ENCODE measurements at regions not wholly inside any gene's neighbourhood (a gene's known extent, or its start where the extent isn't known, plus 50 kb on each side); places are given as distances from the start of the nearest gene placed in this dataset.

DNA sequence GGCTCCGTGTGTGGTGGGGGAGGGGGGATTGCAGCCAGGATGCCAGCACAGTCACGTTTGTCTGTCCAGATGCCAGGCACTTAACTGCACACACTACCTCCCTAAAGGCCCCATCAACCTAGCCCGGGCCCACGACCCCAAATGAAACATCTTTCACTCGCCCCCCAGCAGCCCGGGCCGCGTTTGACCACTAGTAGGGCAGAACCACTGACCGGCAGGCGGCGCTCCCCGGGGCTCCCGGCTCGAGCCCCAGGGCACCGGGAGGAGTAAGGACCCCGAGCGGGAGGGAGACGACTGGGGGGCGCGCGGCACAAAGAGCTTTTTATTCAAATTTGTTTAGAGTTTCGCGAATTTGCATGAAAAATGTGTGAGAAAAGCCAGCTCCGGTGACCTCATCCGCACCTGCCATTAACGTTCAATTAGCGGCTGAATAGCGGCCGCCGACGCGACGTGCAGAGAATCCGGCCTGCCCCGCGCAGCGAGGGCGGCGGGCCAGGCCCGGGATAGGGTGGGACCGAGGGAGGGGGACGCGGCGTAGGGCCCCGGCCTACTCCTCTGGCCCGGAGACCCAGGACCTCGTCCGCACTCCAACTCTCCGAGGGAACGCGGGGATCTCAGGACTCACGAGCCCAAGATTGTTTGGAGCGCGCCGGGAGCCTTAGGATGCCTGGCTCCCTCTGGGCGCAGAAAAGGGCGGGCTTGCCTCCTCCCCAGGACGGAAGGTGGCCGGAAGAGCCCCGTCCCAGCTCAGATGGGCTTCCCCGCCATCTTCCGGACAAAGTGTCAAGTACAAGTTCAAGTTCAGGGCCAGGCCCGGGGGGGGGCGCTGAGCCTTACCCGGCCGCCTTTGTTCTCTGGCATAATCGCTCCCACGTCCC lies 64.9 kb upstream of the POLG start:
- DNase-seq, result peak; percentile 9

DNA sequence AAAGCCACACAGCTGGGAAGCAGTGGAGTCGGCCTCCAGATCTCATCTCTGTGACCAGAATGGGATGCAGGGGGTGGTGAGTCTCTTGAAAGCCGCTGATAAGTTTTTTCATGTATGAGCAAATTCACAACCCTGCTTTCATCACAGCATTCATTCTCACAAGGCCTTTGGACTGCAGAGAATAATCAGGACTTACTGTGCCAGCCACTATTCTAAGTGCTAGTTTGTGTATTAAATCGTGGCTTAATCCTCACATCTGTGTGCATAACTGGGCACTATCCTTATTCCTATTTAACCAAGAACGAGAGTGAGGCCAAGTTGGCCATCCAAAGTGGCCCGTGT lies 64.2 kb upstream of the POLG start:
- DNase-seq, result no peak

DNA sequence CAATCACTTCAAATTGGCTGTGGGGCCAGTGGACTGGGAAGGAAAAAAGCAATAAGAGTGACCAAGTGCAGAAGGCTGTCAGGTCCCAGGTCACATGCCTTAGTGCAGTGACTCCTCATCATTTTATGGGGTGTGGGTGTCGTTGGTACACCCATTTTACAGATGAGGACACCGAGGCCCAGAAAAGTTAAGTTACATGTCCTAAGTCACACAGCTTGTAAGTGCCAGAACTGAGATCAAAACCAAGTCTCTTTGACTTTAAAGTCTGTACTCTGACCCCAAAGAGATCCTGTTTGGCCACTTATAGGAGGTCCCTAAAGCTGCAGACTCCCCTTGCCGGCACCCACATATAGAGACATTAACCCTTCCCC lies 63.0 kb upstream of the POLG start:
- DNase-seq, result no peak

DNA sequence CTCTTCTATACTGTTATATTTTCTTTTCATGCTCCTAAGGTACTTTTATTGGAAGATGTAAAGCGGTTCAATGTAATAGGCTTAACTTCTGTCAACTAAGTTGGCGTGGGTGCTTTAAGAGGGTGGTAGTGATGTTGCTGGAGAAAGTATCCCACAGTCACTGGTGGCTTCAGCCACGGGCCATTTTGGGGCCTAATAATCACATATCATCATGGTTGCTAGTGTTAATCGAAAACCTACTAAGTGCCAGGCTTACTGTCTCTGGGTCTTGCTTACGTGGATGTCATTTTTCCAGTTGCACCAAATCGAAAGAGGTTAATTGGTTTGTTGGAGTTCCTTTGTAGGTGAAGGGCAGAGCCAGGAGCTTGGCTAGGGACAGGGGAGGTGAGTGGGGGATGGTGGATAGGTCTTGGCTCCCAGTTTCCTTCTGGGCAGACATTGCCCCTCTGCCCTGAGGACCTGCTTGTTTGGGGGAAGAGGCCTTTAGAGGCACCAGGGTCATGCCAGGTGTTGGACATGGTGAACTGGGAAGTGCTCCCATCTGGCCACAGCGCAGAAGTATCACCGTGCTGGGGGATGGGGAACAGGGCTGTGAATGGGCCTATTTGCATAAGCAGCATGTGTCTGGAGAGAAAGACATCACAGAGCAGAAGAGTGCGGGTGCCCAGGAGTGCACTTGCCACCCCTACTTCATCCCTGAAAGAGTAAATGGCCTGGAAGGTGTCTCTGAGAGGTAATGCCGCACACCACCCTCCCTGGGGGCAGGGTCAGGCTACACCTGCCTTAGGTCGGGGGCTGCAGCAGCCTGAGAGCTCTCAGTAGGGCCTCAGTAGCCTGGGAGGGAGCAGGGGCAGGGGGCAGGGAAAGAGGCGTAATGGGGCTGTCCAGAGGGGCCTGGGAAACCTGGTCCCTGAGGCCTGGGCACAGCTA lies 62.4 kb upstream of the POLG start:
- DNase-seq, result no peak

DNA sequence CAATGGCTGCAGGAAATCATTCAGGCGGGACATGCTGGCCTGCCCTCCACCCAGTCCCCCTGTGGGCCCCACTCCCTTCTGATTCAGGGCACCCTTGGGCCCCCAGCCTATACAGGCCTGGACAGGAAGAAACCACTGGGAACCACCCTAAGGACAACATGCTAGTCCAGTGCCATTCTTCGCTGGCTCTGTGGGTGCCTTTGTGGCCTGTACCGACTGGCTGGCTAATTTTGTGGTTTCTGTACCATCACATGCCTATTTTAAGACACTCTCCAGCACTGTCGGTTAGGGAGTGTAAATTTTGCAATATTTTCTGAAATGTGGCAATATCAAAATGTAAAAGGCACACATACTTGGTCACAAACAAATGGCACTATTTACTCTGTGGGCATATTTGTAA lies 61.4 kb upstream of the POLG start:
- DNase-seq, result no peak

DNA sequence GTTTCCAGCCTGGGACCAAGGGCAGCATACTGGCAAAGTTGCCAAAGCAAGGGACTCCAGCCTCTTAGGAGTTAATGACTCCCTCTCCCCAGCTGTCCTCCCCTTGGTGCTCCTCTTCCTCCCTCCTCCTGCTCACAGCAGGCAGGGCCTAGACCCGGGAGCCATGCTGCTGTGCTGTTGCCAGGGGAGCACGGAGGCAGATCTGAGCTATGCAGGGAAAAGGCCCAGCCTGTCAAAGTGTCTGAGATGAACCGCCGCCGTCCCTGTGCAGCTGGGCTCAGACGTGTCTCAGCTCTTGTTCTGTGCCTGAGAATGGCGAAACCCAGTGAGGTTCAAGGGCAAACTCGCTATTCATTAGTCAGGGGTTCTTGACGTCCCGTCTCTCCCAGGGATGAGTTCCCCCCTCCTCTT lies 60.8 kb upstream of the POLG start:
- no peak for DNase-seq

DNA sequence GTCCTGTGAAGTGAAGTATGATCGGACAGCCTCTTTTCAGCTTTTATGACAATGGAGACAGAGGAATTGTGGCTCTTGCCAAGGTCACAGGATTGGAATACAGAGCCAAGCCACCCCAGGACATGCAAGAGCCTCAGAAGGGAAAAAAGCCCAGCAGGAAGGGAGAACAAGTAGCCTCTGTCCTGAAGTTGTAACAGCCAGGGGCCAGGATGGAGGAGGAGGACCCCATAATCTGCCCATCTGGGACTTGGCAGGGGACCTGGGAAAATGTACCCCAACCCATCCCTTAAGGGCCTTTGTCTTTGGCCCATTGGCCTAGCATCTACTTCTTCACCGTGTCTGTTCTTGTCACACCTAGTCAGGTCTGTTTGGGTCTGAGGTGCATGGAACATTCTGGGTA lies 60.4 kb upstream of the POLG start:
- no peak for DNase-seq

DNA sequence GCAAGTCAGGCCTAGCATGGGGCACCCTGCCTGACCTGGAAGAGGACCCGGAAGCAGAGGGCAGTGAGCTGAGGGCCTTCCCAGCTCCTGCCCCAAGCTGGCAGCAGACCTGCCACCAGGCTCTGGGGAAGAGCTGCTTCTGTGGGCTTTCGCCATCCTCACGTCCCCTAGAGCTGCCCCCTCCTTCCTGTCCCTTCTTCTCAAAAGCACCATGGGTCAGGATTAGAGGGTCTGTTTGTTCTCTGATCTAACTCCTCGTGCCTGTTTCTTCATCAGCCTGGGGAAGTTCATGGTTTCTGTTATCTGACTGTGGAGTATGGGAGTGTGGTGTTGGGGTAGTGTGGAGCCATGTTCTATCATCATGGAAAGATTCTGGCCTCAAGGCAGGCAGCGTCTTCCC lies 58.4 kb upstream of the POLG start:
- DNase-seq, result no peak

DNA sequence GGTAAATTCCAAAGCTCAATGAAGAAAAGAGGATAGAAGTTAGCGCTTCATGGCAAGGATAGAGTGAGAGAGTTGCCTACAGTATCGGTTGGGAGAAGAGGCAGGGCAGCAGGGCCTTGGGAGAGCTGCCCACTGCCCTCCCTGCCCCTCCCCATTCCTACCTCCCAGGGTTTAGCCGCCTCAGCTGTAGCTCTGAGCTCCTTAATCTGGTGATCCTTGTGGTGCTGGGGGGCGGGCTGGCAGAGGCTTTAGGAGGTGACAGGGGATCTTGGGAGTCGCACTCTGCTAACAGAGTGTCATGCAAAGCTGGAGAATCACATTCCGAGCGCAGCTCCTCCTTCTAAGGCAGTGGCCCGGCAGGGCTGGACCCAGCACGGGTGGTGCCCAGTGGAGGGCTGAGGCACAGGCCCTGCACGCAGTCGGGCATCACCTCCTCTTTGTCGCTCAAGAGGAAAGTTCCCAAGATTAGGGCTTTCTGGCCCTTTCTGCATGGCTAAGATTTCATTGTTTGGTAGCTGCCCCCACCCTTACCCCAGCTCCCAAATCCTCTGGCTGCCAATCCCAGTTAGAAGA lies 57.1 kb upstream of the POLG start:
- DNase-seq, result no peak

DNA sequence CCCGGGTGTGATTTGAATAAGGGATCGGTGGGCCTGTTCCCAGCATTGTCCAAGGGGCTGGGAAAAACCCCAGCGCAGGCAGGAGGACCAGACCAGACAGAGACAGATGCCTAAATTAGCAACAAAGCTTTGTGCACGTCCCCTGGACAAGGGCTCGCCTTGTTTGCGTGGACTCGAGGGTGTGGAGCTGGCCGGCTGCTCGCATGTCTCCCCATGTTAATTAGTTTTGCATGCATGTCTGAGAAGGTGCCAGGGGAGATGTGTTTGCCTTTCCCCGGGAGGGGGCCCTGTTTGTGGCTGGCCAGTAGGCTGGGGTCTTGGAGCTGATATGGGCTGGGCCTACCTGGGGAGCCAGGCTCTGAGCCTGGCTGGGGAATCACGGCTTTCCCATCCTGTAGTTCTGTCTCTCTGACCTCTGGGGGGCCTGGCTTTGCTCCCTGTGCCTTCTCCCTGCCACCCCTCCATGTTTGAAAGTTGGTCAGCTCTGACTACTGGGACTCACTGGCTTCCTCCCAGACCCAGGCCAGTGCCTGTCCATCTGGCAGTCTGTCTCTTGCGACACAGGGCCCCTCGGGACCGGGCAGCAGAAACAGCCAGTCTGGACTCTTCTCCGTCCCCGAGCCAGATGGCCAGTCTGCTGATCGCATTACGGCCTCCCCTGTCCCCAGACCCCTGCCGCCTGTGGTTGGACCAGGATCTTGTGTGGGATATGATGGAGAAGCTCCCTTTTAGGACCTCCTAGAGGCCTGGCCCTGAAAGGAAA lies 55.4 kb upstream of the POLG start:
- no peak for DNase-seq

DNA sequence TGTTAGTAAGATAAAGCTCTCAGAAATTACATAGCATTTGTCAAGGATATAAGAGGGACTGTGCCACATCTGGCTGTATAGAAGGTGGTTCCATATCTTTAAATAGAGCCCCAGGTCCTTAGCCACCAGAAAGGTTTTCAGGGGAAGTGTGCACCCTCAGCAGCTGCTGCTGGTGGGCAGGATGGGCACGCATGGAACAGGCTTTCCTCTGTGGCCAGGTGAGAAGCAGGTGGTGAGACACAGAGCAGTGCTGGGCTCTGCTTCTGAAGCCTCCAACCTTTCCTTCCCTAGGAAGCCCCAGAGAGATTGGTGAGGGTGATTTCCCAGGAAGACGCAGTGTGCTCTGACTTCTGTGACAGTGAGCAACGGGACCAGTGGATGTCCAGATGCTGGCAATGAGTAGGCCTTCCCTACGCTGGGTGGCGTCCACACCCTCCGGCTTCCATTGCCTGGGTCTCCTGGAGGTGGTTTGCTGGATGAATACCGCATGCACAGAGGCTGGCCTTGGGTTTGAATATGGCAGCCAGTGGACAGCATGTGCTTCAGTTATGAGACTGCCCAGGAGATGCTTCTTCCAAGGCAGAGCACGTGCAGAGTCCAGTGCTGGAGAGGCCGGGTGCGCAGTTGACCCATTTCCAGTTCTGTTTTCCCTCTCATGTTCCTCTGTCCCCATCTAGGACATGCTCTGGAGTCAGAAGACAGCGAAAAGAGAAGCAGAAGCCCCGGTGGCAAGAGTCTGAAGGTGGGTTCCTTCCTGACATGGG lies 52.7 kb upstream of the POLG start:
- DNase-seq, result no peak

DNA sequence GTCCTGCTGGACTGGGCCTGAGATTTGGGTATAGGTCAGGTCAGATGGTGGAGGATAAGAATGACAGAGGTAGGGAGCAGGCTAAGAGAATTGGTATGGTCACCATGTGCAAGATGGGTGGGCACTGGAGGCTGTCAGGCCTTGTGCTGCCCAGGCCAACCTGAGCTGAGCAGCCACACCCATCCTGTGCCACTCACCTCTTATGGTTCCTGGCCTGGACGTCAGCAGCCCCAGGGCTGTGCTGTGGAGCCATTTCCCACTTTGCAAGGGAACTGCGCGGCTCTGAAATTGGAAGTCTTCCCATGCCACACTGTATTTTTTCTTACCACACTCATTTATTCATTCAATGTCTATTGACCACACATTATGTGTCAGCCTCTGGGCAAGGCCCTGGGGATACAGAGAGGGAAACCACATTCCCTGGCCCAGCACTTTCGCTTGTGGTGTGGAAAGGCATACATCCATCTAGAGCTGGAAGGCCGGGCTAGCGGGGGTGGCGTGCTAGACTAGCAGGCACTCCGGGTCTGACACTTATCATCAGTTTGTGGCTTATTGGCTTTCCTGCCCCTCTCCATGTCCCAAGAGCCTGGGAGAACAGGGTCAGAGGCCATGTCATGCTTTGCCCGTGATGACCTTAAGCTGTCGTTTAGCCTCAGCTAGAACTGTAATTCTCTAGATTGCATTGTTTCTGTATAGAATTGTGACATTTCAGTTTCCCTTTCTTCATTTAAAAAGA lies 51.1 kb upstream of the POLG start:
- peak; percentile 31 for DNase-seq
